ENCODE measurements at regions not wholly inside any gene's neighbourhood (a gene's known extent, or its start where the extent isn't known, plus 50 kb on each side); places are given as distances from the start of the nearest gene placed in this dataset.
"Not testable (repeated sequence)": the region's sequence is repeated elsewhere in the genome, so short reads cannot be mapped to it uniquely, and the experiment has no call there.

- peaks cover 79% of the 10 kb centered on the region for H3K27me3 ChIP-seq (ENCODE audit: control insufficient read depth, insufficient read depth, low read length)
Measured at GRCh38 chr1:148352470-148353053, 130.5 kb downstream of the PPIAL4G start.

GRCh38 chr1:148347781-148348180 lies 135.3 kb downstream of the PPIAL4G start:
- no peak overlapping the region for H3K4me3 ChIP-seq (ENCODE audit: low read length)
- peaks cover 34% of the 10 kb centered on the region for H3K27me3 ChIP-seq (ENCODE audit: control insufficient read depth, insufficient read depth, low read length)
- H3K36me3 ChIP-seq (ENCODE audit: control insufficient read depth, insufficient read depth, low read length), result no peaks in the 10 kb centered on the region
- H3K9me3 ChIP-seq (ENCODE audit: control insufficient read depth, low read length), result no peaks in the 10 kb centered on the region
- no peak overlapping the region for H3K9ac ChIP-seq (ENCODE audit: low read length)
- no peaks in the 10 kb centered on the region for H3K4me1 ChIP-seq (ENCODE audit: control insufficient read depth, insufficient read depth, low read length)

More at GRCh38 chr1:148352470-148353053, 130.5 kb downstream of the PPIAL4G start:
- H3K4me1 ChIP-seq (ENCODE audit: control insufficient read depth, insufficient read depth, low read length), result no peaks in the 10 kb centered on the region
- H3K9ac ChIP-seq (ENCODE audit: low read length), result no peak overlapping the region
- no peak overlapping the region for H3K4me3 ChIP-seq (ENCODE audit: low read length)
- H3K9me3 ChIP-seq (ENCODE audit: control insufficient read depth, low read length), result no peaks in the 10 kb centered on the region
- H3K36me3 ChIP-seq (ENCODE audit: control insufficient read depth, insufficient read depth, low read length), result no peaks in the 10 kb centered on the region

GRCh38 chr1:148345659-148346151 lies 137.4 kb downstream of the PPIAL4G start:
- peaks cover 14% of the 10 kb centered on the region for H3K27me3 ChIP-seq (ENCODE audit: control insufficient read depth, insufficient read depth, low read length)
- H3K9ac ChIP-seq (ENCODE audit: low read length); H3K9me3 ChIP-seq (ENCODE audit: control insufficient read depth, low read length); H3K4me1 ChIP-seq (ENCODE audit: control insufficient read depth, insufficient read depth, low read length); H3K36me3 ChIP-seq (ENCODE audit: control insufficient read depth, insufficient read depth, low read length); H3K4me3 ChIP-seq (ENCODE audit: low read length): not testable (repeated sequence)

- not testable (repeated sequence) for H3K36me3 ChIP-seq (ENCODE audit: control insufficient read depth, insufficient read depth, low read length); H3K9me3 ChIP-seq (ENCODE audit: control insufficient read depth, low read length); H3K9ac ChIP-seq (ENCODE audit: low read length); H3K4me1 ChIP-seq (ENCODE audit: control insufficient read depth, insufficient read depth, low read length); H3K4me3 ChIP-seq (ENCODE audit: low read length)
- H3K27me3 ChIP-seq (ENCODE audit: control insufficient read depth, insufficient read depth, low read length), result peaks cover 10% of the 10 kb centered on the region
Measured at GRCh38 chr1:148344651-148345050, 138.5 kb downstream of the PPIAL4G start.

- not testable (repeated sequence) for H3K4me3 ChIP-seq (ENCODE audit: low read length); H3K9ac ChIP-seq (ENCODE audit: low read length); H3K36me3 ChIP-seq (ENCODE audit: control insufficient read depth, insufficient read depth, low read length); H3K27me3 ChIP-seq (ENCODE audit: control insufficient read depth, insufficient read depth, low read length); H3K4me1 ChIP-seq (ENCODE audit: control insufficient read depth, insufficient read depth, low read length); H3K9me3 ChIP-seq (ENCODE audit: control insufficient read depth, low read length)
Measured at GRCh38 chr1:148341729-148342128, 141.4 kb downstream of the PPIAL4G start.

GRCh38 chr1:148336121-148336918 lies 146.8 kb downstream of the PPIAL4G start:
- H3K36me3 ChIP-seq (ENCODE audit: control insufficient read depth, insufficient read depth, low read length); H3K9ac ChIP-seq (ENCODE audit: low read length); H3K4me3 ChIP-seq (ENCODE audit: low read length); H3K4me1 ChIP-seq (ENCODE audit: control insufficient read depth, insufficient read depth, low read length); H3K9me3 ChIP-seq (ENCODE audit: control insufficient read depth, low read length); H3K27me3 ChIP-seq (ENCODE audit: control insufficient read depth, insufficient read depth, low read length): not testable (repeated sequence)

GRCh38 chr1:148334339-148335130 lies 148.6 kb downstream of the PPIAL4G start:
- Histone ChIP-seq H3K4me1 (ENCODE audit: control insufficient read depth, insufficient read depth, low read length) (no peaks in the 10 kb centered on the region), H3K36me3 (ENCODE audit: control insufficient read depth, insufficient read depth, low read length) (no peaks in the 10 kb centered on the region), H3K9ac (ENCODE audit: low read length) (peak overlapping the region; percentile 77), H3K4me3 (ENCODE audit: low read length) (peak overlapping the region; percentile 58), H3K9me3 (ENCODE audit: control insufficient read depth, low read length) (no peaks in the 10 kb centered on the region), H3K27me3 (ENCODE audit: control insufficient read depth, insufficient read depth, low read length) (peaks cover 5% of the 10 kb centered on the region)

GRCh38 chr1:148333875-148334338 lies 149.2 kb downstream of the PPIAL4G start:
- Histone ChIP-seq H3K36me3 (ENCODE audit: control insufficient read depth, insufficient read depth, low read length) (no peaks in the 10 kb centered on the region), H3K9me3 (ENCODE audit: control insufficient read depth, low read length) (no peaks in the 10 kb centered on the region), H3K27me3 (ENCODE audit: control insufficient read depth, insufficient read depth, low read length) (peaks cover 11% of the 10 kb centered on the region), H3K4me1 (ENCODE audit: control insufficient read depth, insufficient read depth, low read length) (no peaks in the 10 kb centered on the region), H3K9ac (ENCODE audit: low read length) (peak overlapping the region; percentile 77), H3K4me3 (ENCODE audit: low read length) (peak overlapping the region; percentile 58)

- peaks cover 18% of the 10 kb centered on the region for H3K27me3 ChIP-seq (ENCODE audit: control insufficient read depth, insufficient read depth, low read length)
- no peak overlapping the region for H3K9ac ChIP-seq (ENCODE audit: low read length)
- no peak overlapping the region for H3K4me3 ChIP-seq (ENCODE audit: low read length)
- H3K4me1 ChIP-seq (ENCODE audit: control insufficient read depth, insufficient read depth, low read length), result no peaks in the 10 kb centered on the region
- no peaks in the 10 kb centered on the region for H3K9me3 ChIP-seq (ENCODE audit: control insufficient read depth, low read length)
- H3K36me3 ChIP-seq (ENCODE audit: control insufficient read depth, insufficient read depth, low read length), result no peaks in the 10 kb centered on the region
Measured at GRCh38 chr1:148328884-148329283, 154.2 kb downstream of the PPIAL4G start.

GRCh38 chr1:148325031-148325430 lies 158.1 kb downstream of the PPIAL4G start:
- not testable (repeated sequence) for H3K4me1 ChIP-seq (ENCODE audit: control insufficient read depth, insufficient read depth, low read length); H3K36me3 ChIP-seq (ENCODE audit: control insufficient read depth, insufficient read depth, low read length); H3K9me3 ChIP-seq (ENCODE audit: control insufficient read depth, low read length); H3K9ac ChIP-seq (ENCODE audit: low read length); H3K4me3 ChIP-seq (ENCODE audit: low read length)
- H3K27me3 ChIP-seq (ENCODE audit: control insufficient read depth, insufficient read depth, low read length), result peaks cover 18% of the 10 kb centered on the region

- peaks cover 12% of the 10 kb centered on the region for H3K27me3 ChIP-seq (ENCODE audit: control insufficient read depth, insufficient read depth, low read length)
- not testable (repeated sequence) for H3K36me3 ChIP-seq (ENCODE audit: control insufficient read depth, insufficient read depth, low read length); H3K9ac ChIP-seq (ENCODE audit: low read length); H3K9me3 ChIP-seq (ENCODE audit: control insufficient read depth, low read length); H3K4me1 ChIP-seq (ENCODE audit: control insufficient read depth, insufficient read depth, low read length); H3K4me3 ChIP-seq (ENCODE audit: low read length)
Measured at GRCh38 chr1:148324465-148324864, 158.6 kb downstream of the PPIAL4G start.

GRCh38 chr1:148320079-148320478 lies 163.0 kb downstream of the PPIAL4G start:
- not testable (repeated sequence) for H3K9me3 ChIP-seq (ENCODE audit: control insufficient read depth, low read length); H3K9ac ChIP-seq (ENCODE audit: low read length); H3K4me3 ChIP-seq (ENCODE audit: low read length); H3K36me3 ChIP-seq (ENCODE audit: control insufficient read depth, insufficient read depth, low read length)
- H3K27me3 ChIP-seq (ENCODE audit: control insufficient read depth, insufficient read depth, low read length), result peaks cover 32% of the 10 kb centered on the region
- peaks cover 13% of the 10 kb centered on the region for H3K4me1 ChIP-seq (ENCODE audit: control insufficient read depth, insufficient read depth, low read length)

Measured in mucosa of stomach (tissue), 1 donor.